ENCODE measurements at regions not wholly inside any gene's neighbourhood (a gene's known extent, or its start where the extent isn't known, plus 50 kb on each side); places are given as distances from the start of the nearest gene placed in this dataset.

DNA sequence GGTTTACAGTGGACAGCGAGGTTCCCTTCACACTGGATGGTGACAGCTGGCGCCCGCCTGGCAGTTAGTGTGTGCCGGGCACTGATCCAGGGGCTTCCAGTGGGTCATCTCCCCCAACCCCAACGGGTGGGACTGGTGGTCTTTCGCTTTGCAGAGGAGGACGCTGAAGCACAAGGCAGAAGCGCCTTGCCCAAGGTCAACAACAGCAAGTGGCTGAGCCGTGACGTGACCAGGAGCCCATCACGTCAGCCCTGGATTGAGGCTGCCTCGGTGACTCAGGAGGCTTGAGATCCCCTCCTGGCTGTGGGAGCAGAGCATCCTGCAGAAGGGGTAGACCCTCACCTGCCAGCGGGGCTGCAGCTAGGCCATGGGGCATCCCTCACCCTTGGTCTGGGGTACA is 215.3 kb downstream of the RBFOX3 start:
- TF ChIP-seq CTCF (IDR thresholded peaks at IDR 0.05) = no peak
- TF ChIP-seq REST (IDR thresholded peaks at IDR 0.05; ENCODE audit: insufficient read depth in 1 of 2, low read depth in 2 of 2, low read length in 1 of 2) = no peak
- TF ChIP-seq POLR2AphosphoS5 (IDR thresholded peaks at IDR 0.05; ENCODE audit: low read depth, low read length) = no peak
- TF ChIP-seq TCF7L2 (IDR thresholded peaks at IDR 0.05; ENCODE audit: low read depth, low read length) = no peak
